Spleen (tissue), 7 donors: ENCODE measurements at regions not wholly inside any gene's neighbourhood (a gene's known extent, or its start where the extent isn't known, plus 50 kb on each side); places are given as distances from the start of the nearest gene placed in this dataset.

Experiments used
- CTCF ChIP-seq, 11 experiments: fragments of 200-600 bp in 7 of 11; fragments of 450-650 bp in 4 of 11; sonication (generic) in 4 of 11; IDR thresholded peaks in 8 of 11; conservative IDR thresholded peaks in 3 of 11; 1 replicate in 7 of 11; 2 replicates in 4 of 11; pipeline versions ENCODE4 v1.4.0 to v1.8.0; 2016 to 2021; ENCODE audit warnings: antibody characterized with exemption in 11 of 11, inconsistent platforms in 4 of 11, mild to moderate bottlenecking in 1 of 11
- POLR2AphosphoS5 ChIP-seq, 3 donors: sonication (generic); formaldehyde crosslinking; IDR thresholded peaks; one replicate each; pipeline ENCODE4 v1.5.1; 2017; ENCODE audit warnings: antibody characterized with exemption in 3 of 3
- donor health status: DM: no; HTN: no; CAD: no; lungs with moderate emphysema.
- donor health status: DM: no; HTN: no; CAD: no.
- donor health status: DM: no; HTN: no; CAD: no.

- no peak for TF ChIP-seq CTCF (IDR thresholded peaks at IDR 0.05 in 8 of 11, conservative IDR thresholded peaks at IDR 0.05 in 3 of 11)
- TF ChIP-seq POLR2AphosphoS5 (IDR thresholded peaks at IDR 0.05) = no peak
Observed at GRCh38 chr2:20115902-20116301, 64.5 kb upstream of the LAPTM4A start.
